Ovary (tissue), 7 donors: ENCODE measurements at regions not wholly inside any gene's neighbourhood (a gene's known extent, or its start where the extent isn't known, plus 50 kb on each side); places are given as distances from the start of the nearest gene placed in this dataset.
"Not testable (repeated sequence)": the region's sequence is repeated elsewhere in the genome, so short reads cannot be mapped to it uniquely, and the experiment has no call there.

ENCODE experiments used
- DNase-seq, 5 donors: peaks; one replicate each; pipeline ENCODE4 v3.0.0-alpha.2; 2019 to 2020
- H3K27ac ChIP-seq, 2 donors: fragments of 200-600 bp; one replicate each; pipeline versions ENCODE4 v1.5.1 to v1.8.0; 2019 to 2022
- H3K27me3 ChIP-seq: fragments of 200-600 bp; one replicate; pipeline ENCODE4 v1.8.0; 2022
- H3K36me3 ChIP-seq: fragments of 200-600 bp; sonication (generic); one replicate; pipeline ENCODE4 v1.5.1; 2019
- H3K4me1 ChIP-seq: one replicate; pipeline ENCODE4 v1.8.1; 2013; ENCODE audit warnings: mild to moderate bottlenecking, moderate library complexity; ENCODE audit not compliant: insufficient read depth
- H3K4me3 ChIP-seq: fragments of 200-600 bp; sonication (generic); one replicate; pipeline ENCODE4 v1.5.1; 2017
- H3K9me3 ChIP-seq, 2 donors: fragments of 200-600 bp in 1 of 2; sonication (generic) in 1 of 2; one replicate each; pipeline versions ENCODE4 v1.5.1 to v1.8.1; 2013 to 2019; ENCODE audit warnings: mild to moderate bottlenecking in 1 of 2, moderate library complexity in 1 of 2
- CTCF ChIP-seq, 3 donors: fragments of 450-650 bp in 2 of 3; fragments of 200-600 bp in 1 of 3; IDR thresholded peaks; one replicate each; pipeline versions ENCODE4 v1.5.1 to v1.8.0; 2016 to 2022; ENCODE audit warnings: antibody characterized with exemption in 3 of 3, mild to moderate bottlenecking in 1 of 3
- EP300 ChIP-seq: sonication (generic); formaldehyde crosslinking; IDR thresholded peaks from one replicate; pipeline ENCODE4 v1.6.1; 2017; ENCODE audit warnings: antibody characterized with exemption
- POLR2A ChIP-seq: fragments of 450-650 bp; IDR thresholded peaks from one replicate; pipeline ENCODE4 v1.6.1; 2017; ENCODE audit warnings: antibody characterized with exemption, mild to moderate bottlenecking, moderate library complexity
- WGBS, 3 donors: extraction: QIAGEN DNeasy Blood & Tissue Kit in 1 of 3; methylation state at CpG; one replicate each; pipeline versions ENCODE4 v1.1.5 to v1.1.7; 2013 to 2017; 5-methylcytosine and 5-hydroxymethylcytosine counted together
- intact Hi-C, 4 donors: fragments of 100-400 bp; cut with DNase I; formaldehyde crosslinking; loops; one replicate each; pipeline versions ENCODE4 v1.11.0 to v1.15.1; 2022 to 2023
- donor health status: DM: no; HTN: no; CAD: no; lungs with moderate emphysema.
- donor health status: DM: no; HTN: no; CAD: no.
- donor health status: Bipolar disorder and iron deficiency.
- donor health status: DM: no; HTN: no; CAD: no.
- donor health status: DM: yes; HTN: yes; CAD: no.

GRCh38 chr15:38796589-38796988 lies 232.0 kb upstream of the RASGRP1 start:
- Histone ChIP-seq H3K4me1 (no peaks in the 10 kb centered on the region), H3K27me3 (no peaks in the 10 kb centered on the region), H3K4me3 (no peak overlapping the region), H3K36me3 (no peaks in the 10 kb centered on the region), H3K9me3 (no peaks in the 10 kb centered on the region), H3K27ac (no peak overlapping the region)
- whole genome bisulfite sequencing, 3 donors: 62 to 73% (median 67%) methylated on average over 3 of the region's 3 CpGs
- intact Hi-C loops: no loop called here
- TF ChIP-seq EP300 (no peak), CTCF (IDR thresholded peaks at IDR 0.05) (no peak), POLR2A (no peak)
- no peak for DNase-seq

- H3K4me1 ChIP-seq, H3K27me3 ChIP-seq, intact Hi-C loops, H3K9me3 ChIP-seq, H3K36me3 ChIP-seq, H3K4me3 ChIP-seq, DNase-seq, H3K27ac ChIP-seq: not testable (repeated sequence)
- 73 to 81% (median 74%) methylated on average over 4 of the region's 4 CpGs for WGBS, 3 donors
These were observed 232.9 kb upstream of the RASGRP1 start for GRCh38 chr15:38797506-38797905.

GRCh38 chr15:38799202-38799601 lies 234.6 kb upstream of the RASGRP1 start:
- H3K27me3 ChIP-seq, H3K4me1 ChIP-seq, intact Hi-C loops, H3K27ac ChIP-seq, H3K9me3 ChIP-seq, H3K4me3 ChIP-seq, H3K36me3 ChIP-seq, DNase-seq: not testable (repeated sequence)
- 84 to 90% (median 85%) methylated on average over 5 of the region's 5 CpGs for WGBS, 3 donors

GRCh38 chr15:38809621-38810020 lies 245.0 kb upstream of the RASGRP1 start:
- DNase-seq: no peak
- Histone ChIP-seq H3K27ac (no peak overlapping the region), H3K4me3 (no peak overlapping the region), H3K9me3 (no peaks in the 10 kb centered on the region), H3K27me3 (no peaks in the 10 kb centered on the region), H3K36me3 (no peaks in the 10 kb centered on the region), H3K4me1 (no peaks in the 10 kb centered on the region)
- TF ChIP-seq CTCF (IDR thresholded peaks at IDR 0.05) (no peak), POLR2A (no peak), EP300 (no peak)
- intact Hi-C loops: loop anchor here in 1 of 4 donors (10.0 kb wide), 1 partner anchor 775 kb away; the partner anchor contains the start of gene THBS1

DNA sequence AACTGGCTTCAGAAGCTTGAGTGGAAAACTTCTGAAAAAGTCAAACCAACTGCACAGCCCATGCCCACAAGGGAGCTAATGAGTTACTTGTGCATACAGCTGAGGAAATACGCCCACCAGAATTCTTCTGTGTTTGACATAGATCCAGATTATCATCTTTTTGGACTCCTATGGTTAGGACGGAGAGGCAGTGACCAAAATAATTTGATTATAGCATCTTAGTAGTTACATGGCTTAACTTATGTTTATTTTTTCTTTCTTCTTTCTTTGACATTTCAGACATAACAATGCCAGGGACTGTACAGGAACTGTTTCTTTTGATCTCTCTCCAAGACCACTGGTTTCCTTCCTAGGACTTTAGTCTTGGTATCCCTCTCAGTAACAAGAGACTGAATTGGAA lies 246.1 kb upstream of the RASGRP1 start:
- 78 to 86% (median 78%) methylated on average over 2 of the region's 2 CpGs for whole genome bisulfite sequencing, 3 donors
- H3K36me3 ChIP-seq: no peaks in the 10 kb centered on the region
- H3K4me1 ChIP-seq: no peaks in the 10 kb centered on the region
- H3K9me3 ChIP-seq: no peaks in the 10 kb centered on the region
- TF ChIP-seq CTCF (IDR thresholded peaks at IDR 0.05) (no peak), POLR2A (no peak), EP300 (no peak)
- no peak overlapping the region for H3K27ac ChIP-seq
- intact Hi-C loops: loop anchor here in 1 of 4 donors (10.0 kb wide), 1 partner anchor 774 kb away; the partner anchor contains the start of gene THBS1
- no peak overlapping the region for H3K4me3 ChIP-seq
- no peak for DNase-seq
- no peaks in the 10 kb centered on the region for H3K27me3 ChIP-seq

GRCh38 chr15:38814254-38814653 lies 249.6 kb upstream of the RASGRP1 start:
- intact Hi-C loops: loop anchor here in 1 of 4 donors (10.0 kb wide), 1 partner anchor 771 kb away; the partner anchor contains the start of gene THBS1
- H3K27ac ChIP-seq, DNase-seq, H3K4me1 ChIP-seq, H3K36me3 ChIP-seq, H3K27me3 ChIP-seq, H3K4me3 ChIP-seq, H3K9me3 ChIP-seq: not testable (repeated sequence)
- 94 to 96% (median 96%) methylated on average over 1 of the region's 1 CpG for WGBS, 3 donors
